HepG2 (cell line): ENCODE measurements at regions not wholly inside any gene's neighbourhood (a gene's known extent, or its start where the extent isn't known, plus 50 kb on each side); places are given as distances from the start of the nearest gene placed in this dataset.

Experiments
- ATAC-seq: fragments of 200-7000 bp; cut with Tn5 transposase; 3 replicates; pipeline ENCODE4 v1.9.1; 2020; ENCODE audit warnings: mild to moderate bottlenecking, moderate library complexity
- BruUV-seq: library from RNA; stranded (reverse); fragments of 400-500 nt; replicated peaks from 2 replicates; lab custom pipeline; 2021; lab: Mats Ljungman, UMichigan
- CTCF ChIA-PET: fragments of 300-600 bp; formaldehyde crosslinking; extraction: SDS; loops from one replicate; lab custom pipeline; 2021; ENCODE audit warnings: low total read pairs, inconsistent platforms, low intra/inter-chr PET ratio; lab: Yijun Ruan, JAX
- POLR2A ChIA-PET: fragments of 350-600 bp; sonication (Branson Sonifier 250); formaldehyde crosslinking; loops from one replicate; lab custom pipeline; 2020; ENCODE audit warnings: antibody characterized with exemption, inconsistent platforms; lab: Yijun Ruan, JAX
- DNase-seq: peaks from one replicate; pipeline ENCODE4 v3.0.0-alpha.2; 2015; ENCODE audit warnings: low spot score
- FAIRE-seq: peaks from 3 replicates; lab custom pipeline; 2011; peaks lifted over from hg19 to GRCh38; lab: Jason Lieb, UNC
- H2AFZ ChIP-seq: one replicate; pipeline ENCODE4 v1.6.1; 2011; ENCODE audit warnings: low read length, inconsistent platforms
- H3K27ac ChIP-seq: fragments of 300-600 bp; 3 replicates; pipeline ENCODE4 v1.8.0; 2011; ENCODE audit warnings: mixed run types, mild to moderate bottlenecking, mixed read lengths, low read length, inconsistent platforms; ENCODE audit not compliant: insufficient read depth; ENCODE audit errors: extremely low read length
- H3K27me3 ChIP-seq, 2 experiments: fragments of 200-600 bp in 1 of 2; 2 replicates in 1 of 2; 3 replicates in 1 of 2; pipeline versions ENCODE4 v1.6.0 to v1.8.0; 2011; ENCODE audit warnings: low read length in 2 of 2, mild to moderate bottlenecking in 2 of 2, moderate library complexity in 2 of 2, inconsistent platforms in 1 of 2; ENCODE audit not compliant: insufficient read depth in 2 of 2, control insufficient read depth in 1 of 2
- H3K36me3 ChIP-seq, 2 experiments: fragments of 200-600 bp in 1 of 2; replicated peaks in 1 of 2; 2 replicates in 1 of 2; 3 replicates in 1 of 2; pipeline versions ENCODE4 v1.5.1 to v1.8.0; 2011; ENCODE audit warnings: low read length in 2 of 2, inconsistent platforms in 1 of 2; ENCODE audit not compliant: insufficient read depth in 2 of 2, control insufficient read depth in 1 of 2
- H3K4me1 ChIP-seq: 2 replicates; pipeline ENCODE4 v1.5.1; 2012; ENCODE audit warnings: low read length, inconsistent platforms; ENCODE audit not compliant: insufficient read depth
- H3K4me2 ChIP-seq: 2 replicates; pipeline ENCODE4 v1.6.0; 2011; ENCODE audit warnings: low read depth, low read length, inconsistent platforms
- H3K4me3 ChIP-seq, 3 experiments: fragments of 200-600 bp in 1 of 3; sonication (generic), shearing (Covaris generic) in 1 of 3; replicated peaks in 1 of 3; 2 replicates each; pipeline ENCODE4 v1.5.1; 2011 to 2016; ENCODE audit warnings: low read length in 3 of 3, inconsistent platforms in 2 of 3, low read depth in 2 of 3, mild to moderate bottlenecking in 2 of 3, control low read depth in 1 of 3, mixed read lengths in 1 of 3; ENCODE audit not compliant: insufficient read depth in 1 of 3
- H3K79me2 ChIP-seq: one replicate; pipeline ENCODE4 v1.6.1; 2011; ENCODE audit warnings: low read length, inconsistent platforms; ENCODE audit not compliant: insufficient read depth
- H3K9ac ChIP-seq: 2 replicates; pipeline ENCODE4 v1.6.0; 2011; ENCODE audit warnings: mild to moderate bottlenecking, low read depth, low read length, inconsistent platforms; ENCODE audit not compliant: insufficient read depth
- H3K9me3 ChIP-seq: 2 replicates; pipeline ENCODE4 v1.5.1; 2012; ENCODE audit warnings: mild to moderate bottlenecking, low read length
- H4K20me1 ChIP-seq: 2 replicates; pipeline ENCODE4 v1.6.0; 2011; ENCODE audit warnings: inconsistent platforms, mild to moderate bottlenecking, low read length, moderate library complexity; ENCODE audit not compliant: insufficient read depth
- ARID2 ChIP-seq: sonication (generic); formaldehyde crosslinking; IDR thresholded peaks from 2 replicates; pipeline ENCODE4 v1.8.1; 2022; ENCODE audit warnings: mild to moderate bottlenecking, missing genetic modification reagents, borderline replicate concordance
- ARNT2 ChIP-seq: sonication (generic); formaldehyde crosslinking; IDR thresholded peaks from 2 replicates; pipeline ENCODE4 v1.8.0; 2022; ENCODE audit warnings: mild to moderate bottlenecking, low read depth, missing genetic modification reagents, moderate library complexity
- BRD4 ChIP-seq: sonication (generic); formaldehyde crosslinking; IDR thresholded peaks from 2 replicates; pipeline ENCODE4 v1.4.0; 2020; ENCODE audit warnings: missing genetic modification reagents
- KDM4B ChIP-seq: sonication (generic); formaldehyde crosslinking; IDR thresholded peaks from 2 replicates; pipeline ENCODE4 v1.4.0; 2020; ENCODE audit warnings: missing genetic modification reagents
- PRPF4 ChIP-seq: fragments of 200-400 bp; formaldehyde crosslinking; IDR thresholded peaks from 2 replicates; pipeline ENCODE4 v1.6.1; 2016; ENCODE audit warnings: low read length, low read depth; ENCODE audit not compliant: poor library complexity, severe bottlenecking
- RFX1 ChIP-seq: fragments of 450-650 bp; IDR thresholded peaks from 2 replicates; pipeline ENCODE4 v1.6.1; 2017
- RXRA ChIP-seq: sonication (generic); formaldehyde crosslinking; IDR thresholded peaks from 2 replicates; pipeline ENCODE4 v1.5.1; 2020; ENCODE audit warnings: missing genetic modification reagents
- SCMH1 ChIP-seq: sonication (generic); formaldehyde crosslinking; IDR thresholded peaks from 2 replicates; pipeline ENCODE4 v1.9.0; 2021; ENCODE audit warnings: missing genetic modification reagents, mild to moderate bottlenecking, borderline replicate concordance
- SIX4 ChIP-seq: sonication (generic); formaldehyde crosslinking; IDR thresholded peaks from 2 replicates; pipeline ENCODE4 v1.4.0; 2020; ENCODE audit warnings: missing genetic modification reagents
- TRIM24 ChIP-seq: sonication (generic); formaldehyde crosslinking; IDR thresholded peaks from 2 replicates; pipeline ENCODE4 v1.8.0; 2022; ENCODE audit warnings: mild to moderate bottlenecking, missing genetic modification reagents
- ZC3H13 ChIP-seq: sonication (generic); formaldehyde crosslinking; IDR thresholded peaks from 2 replicates; pipeline ENCODE4 v1.8.1; 2023; ENCODE audit warnings: mild to moderate bottlenecking, missing genetic modification reagents, moderate library complexity
- ZNF264 ChIP-seq: sonication (generic); formaldehyde crosslinking; IDR thresholded peaks from 2 replicates; pipeline ENCODE4 v1.4.0; 2020; ENCODE audit warnings: missing genetic modification reagents
- ZNF496 ChIP-seq: sonication (generic); formaldehyde crosslinking; IDR thresholded peaks from 2 replicates; pipeline ENCODE4 v1.8.1; 2023; ENCODE audit warnings: mild to moderate bottlenecking, moderate library complexity, missing genetic modification reagents; ENCODE audit not compliant: insufficient replicate concordance
- ZNF619 ChIP-seq: sonication (generic); formaldehyde crosslinking; IDR thresholded peaks from 2 replicates; pipeline ENCODE4 v1.4.0; 2020; ENCODE audit warnings: mild to moderate bottlenecking, missing genetic modification reagents
- ZNF788 ChIP-seq: sonication (generic); formaldehyde crosslinking; IDR thresholded peaks from 2 replicates; pipeline ENCODE4 v1.5.0; 2020; ENCODE audit warnings: mild to moderate bottlenecking, missing genetic modification reagents, borderline replicate concordance
- in situ Hi-C: cut with HindIII; loops from 2 replicates; pipeline ENCODE4 v1.10.0; 2017; ENCODE audit warnings: low pct_unique_long_range_greater_than_20kb; ENCODE audit not compliant: extremely low pct_ligation_motif_present
- intact Hi-C: fragments of 100-400 bp; cut with micrococcal nuclease; formaldehyde crosslinking; loops from one replicate; pipeline ENCODE4 v1.10.0; 2022; ENCODE audit not compliant: unreplicated experiment
- TF ChIP-seq, protein P1 (sequence below): sonication (generic); IDR thresholded peaks from 2 replicates; pipeline ENCODE4 v1.6.1; 2016; ENCODE audit warnings: low read depth, borderline replicate concordance
- TF ChIP-seq, protein P2 (sequence below): sonication (generic); formaldehyde crosslinking; IDR thresholded peaks from 2 replicates; pipeline ENCODE4 v1.4.0; 2020; ENCODE audit warnings: missing genetic modification reagents
- TF ChIP-seq, protein P3 (sequence below): fragments of 450-650 bp; IDR thresholded peaks from 2 replicates; pipeline ENCODE4 v1.6.1; 2016
- TF ChIP-seq, protein P4 (sequence below): sonication (generic); formaldehyde crosslinking; IDR thresholded peaks from 2 replicates; pipeline ENCODE4 v1.4.0; 2020; ENCODE audit warnings: missing genetic modification reagents, low read depth, mild to moderate bottlenecking, borderline replicate concordance

DNA sequence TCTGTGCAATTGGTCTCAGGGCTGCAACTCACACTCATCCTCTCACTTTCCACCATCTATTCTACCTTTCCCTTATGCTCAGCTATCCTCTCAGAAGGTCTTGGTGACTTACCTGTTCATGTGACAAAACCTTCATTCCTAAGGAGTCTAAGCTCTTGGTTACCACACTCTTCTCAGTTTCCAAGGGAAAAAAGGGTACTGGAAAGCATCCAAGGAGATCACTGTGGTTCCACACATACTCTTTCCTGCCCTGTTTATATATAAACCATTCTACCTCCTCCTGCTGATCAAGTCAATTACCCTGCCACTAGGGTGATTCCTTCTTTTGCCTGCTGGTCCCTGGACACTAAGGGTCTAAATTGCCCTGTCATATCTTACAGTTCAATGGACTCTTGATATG lies 57.2 kb upstream of the MAML3 start:
- in situ Hi-C loops, result no loop called here
- intact Hi-C loops, result no loop called here
- no peak for DNase-seq
- H3K79me2 ChIP-seq, result no peaks in the 10 kb centered on the region
- no peaks in the 10 kb centered on the region for H3K4me1 ChIP-seq
- H3K36me3 ChIP-seq, result no peaks in the 10 kb centered on the region
- no peak overlapping the region for H3K4me3 ChIP-seq
- ChIA-PET CTCF (no interaction called here), POLR2A (no interaction called here)
- TF ChIP-seq SIX4 (CRISPR knock-in tag) (no peak), KDM4B (no peak), ZNF619 (CRISPR knock-in tag) (no peak), SCMH1 (CRISPR knock-in tag) (no peak), ARNT2 (CRISPR knock-in tag) (no peak), ZC3H13 (CRISPR knock-in tag) (no peak), ARID2 (no peak), PRPF4 (no peak), RXRA (CRISPR knock-in tag) (no peak), ZNF496 (no peak), TRIM24 (CRISPR knock-in tag) (no peak), RFX1 (no peak), ZNF264 (no peak), BRD4 (CRISPR knock-in tag) (no peak), ZNF788 (CRISPR knock-in tag) (no peak)
- TF ChIP-seq, protein P1, sequence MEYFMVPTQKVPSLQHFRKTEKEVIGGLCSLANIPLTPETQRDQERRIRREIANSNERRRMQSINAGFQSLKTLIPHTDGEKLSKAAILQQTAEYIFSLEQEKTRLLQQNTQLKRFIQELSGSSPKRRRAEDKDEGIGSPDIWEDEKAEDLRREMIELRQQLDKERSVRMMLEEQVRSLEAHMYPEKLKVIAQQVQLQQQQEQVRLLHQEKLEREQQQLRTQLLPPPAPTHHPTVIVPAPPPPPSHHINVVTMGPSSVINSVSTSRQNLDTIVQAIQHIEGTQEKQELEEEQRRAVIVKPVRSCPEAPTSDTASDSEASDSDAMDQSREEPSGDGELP, result no peak
- TF ChIP-seq, protein P2, sequence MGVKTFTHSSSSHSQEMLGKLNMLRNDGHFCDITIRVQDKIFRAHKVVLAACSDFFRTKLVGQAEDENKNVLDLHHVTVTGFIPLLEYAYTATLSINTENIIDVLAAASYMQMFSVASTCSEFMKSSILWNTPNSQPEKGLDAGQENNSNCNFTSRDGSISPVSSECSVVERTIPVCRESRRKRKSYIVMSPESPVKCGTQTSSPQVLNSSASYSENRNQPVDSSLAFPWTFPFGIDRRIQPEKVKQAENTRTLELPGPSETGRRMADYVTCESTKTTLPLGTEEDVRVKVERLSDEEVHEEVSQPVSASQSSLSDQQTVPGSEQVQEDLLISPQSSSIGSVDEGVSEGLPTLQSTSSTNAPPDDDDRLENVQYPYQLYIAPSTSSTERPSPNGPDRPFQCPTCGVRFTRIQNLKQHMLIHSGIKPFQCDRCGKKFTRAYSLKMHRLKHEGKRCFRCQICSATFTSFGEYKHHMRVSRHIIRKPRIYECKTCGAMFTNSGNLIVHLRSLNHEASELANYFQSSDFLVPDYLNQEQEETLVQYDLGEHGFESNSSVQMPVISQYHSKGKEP (CRISPR knock-in tag), result no peak
- TF ChIP-seq, protein P3, sequence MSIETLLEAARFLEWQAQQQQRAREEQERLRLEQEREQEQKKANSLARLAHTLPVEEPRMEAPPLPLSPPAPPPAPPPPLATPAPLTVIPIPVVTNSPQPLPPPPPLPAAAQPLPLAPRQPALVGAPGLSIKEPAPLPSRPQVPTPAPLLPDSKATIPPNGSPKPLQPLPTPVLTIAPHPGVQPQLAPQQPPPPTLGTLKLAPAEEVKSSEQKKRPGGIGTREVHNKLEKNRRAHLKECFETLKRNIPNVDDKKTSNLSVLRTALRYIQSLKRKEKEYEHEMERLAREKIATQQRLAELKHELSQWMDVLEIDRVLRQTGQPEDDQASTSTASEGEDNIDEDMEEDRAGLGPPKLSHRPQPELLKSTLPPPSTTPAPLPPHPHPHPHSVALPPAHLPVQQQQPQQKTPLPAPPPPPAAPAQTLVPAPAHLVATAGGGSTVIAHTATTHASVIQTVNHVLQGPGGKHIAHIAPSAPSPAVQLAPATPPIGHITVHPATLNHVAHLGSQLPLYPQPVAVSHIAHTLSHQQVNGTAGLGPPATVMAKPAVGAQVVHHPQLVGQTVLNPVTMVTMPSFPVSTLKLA, result no peak
- TF ChIP-seq, protein P4, sequence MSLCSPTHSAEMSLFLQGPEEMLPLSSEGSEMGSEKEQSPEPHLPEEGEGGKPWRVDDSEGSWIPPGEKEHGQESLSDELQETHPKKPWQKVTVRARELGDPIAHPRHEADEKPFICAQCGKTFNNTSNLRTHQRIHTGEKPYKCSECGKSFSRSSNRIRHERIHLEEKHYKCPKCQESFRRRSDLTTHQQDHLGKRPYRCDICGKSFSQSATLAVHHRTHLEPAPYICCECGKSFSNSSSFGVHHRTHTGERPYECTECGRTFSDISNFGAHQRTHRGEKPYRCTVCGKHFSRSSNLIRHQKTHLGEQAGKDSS, result no peak
- H4K20me1 ChIP-seq, result no peaks in the 10 kb centered on the region
- FAIRE-seq, result no peak
- H3K9me3 ChIP-seq, result no peaks in the 10 kb centered on the region
- no peak overlapping the region for H3K27ac ChIP-seq
- ATAC-seq, result no peak
- H3K9ac ChIP-seq, result no peak overlapping the region
- BruUV-seq, result no TSS peak
- H2AFZ ChIP-seq, result no peak overlapping the region
- H3K27me3 ChIP-seq, result no peaks in the 10 kb centered on the region
- no peak overlapping the region for H3K4me2 ChIP-seq
